ENCODE measurements at regions not wholly inside any gene's neighbourhood (a gene's known extent, or its start where the extent isn't known, plus 50 kb on each side); places are given as distances from the start of the nearest gene placed in this dataset.

DNA sequence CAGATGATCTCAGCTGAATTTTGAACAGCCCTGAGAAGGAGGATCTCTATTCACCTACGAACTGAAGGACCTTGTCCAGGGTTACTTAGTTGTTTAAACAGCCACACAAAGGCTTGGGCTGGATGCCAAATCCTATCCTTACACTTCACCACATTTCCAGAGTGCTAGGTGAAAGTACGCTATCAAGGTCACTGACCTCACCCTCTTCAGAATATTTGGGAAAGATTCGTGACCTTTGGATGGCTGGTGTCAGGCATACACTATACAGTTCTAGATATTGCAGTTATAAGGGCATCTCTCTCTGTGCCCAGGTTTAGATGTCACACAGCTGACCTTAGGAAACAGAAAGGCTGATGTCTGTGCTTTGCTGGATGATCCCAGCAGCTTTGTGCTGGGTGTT, 61.2 kb upstream of the ABLIM1 start:
- no peak for TF ChIP-seq POLR2A (IDR thresholded peaks at IDR 0.05)
- TF ChIP-seq, protein P1, sequence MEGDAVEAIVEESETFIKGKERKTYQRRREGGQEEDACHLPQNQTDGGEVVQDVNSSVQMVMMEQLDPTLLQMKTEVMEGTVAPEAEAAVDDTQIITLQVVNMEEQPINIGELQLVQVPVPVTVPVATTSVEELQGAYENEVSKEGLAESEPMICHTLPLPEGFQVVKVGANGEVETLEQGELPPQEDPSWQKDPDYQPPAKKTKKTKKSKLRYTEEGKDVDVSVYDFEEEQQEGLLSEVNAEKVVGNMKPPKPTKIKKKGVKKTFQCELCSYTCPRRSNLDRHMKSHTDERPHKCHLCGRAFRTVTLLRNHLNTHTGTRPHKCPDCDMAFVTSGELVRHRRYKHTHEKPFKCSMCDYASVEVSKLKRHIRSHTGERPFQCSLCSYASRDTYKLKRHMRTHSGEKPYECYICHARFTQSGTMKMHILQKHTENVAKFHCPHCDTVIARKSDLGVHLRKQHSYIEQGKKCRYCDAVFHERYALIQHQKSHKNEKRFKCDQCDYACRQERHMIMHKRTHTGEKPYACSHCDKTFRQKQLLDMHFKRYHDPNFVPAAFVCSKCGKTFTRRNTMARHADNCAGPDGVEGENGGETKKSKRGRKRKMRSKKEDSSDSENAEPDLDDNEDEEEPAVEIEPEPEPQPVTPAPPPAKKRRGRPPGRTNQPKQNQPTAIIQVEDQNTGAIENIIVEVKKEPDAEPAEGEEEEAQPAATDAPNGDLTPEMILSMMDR (IDR thresholded peaks at IDR 0.05), result no peak
